ENCODE measurements at regions not wholly inside any gene's neighbourhood (a gene's known extent, or its start where the extent isn't known, plus 50 kb on each side); places are given as distances from the start of the nearest gene placed in this dataset.

DNA sequence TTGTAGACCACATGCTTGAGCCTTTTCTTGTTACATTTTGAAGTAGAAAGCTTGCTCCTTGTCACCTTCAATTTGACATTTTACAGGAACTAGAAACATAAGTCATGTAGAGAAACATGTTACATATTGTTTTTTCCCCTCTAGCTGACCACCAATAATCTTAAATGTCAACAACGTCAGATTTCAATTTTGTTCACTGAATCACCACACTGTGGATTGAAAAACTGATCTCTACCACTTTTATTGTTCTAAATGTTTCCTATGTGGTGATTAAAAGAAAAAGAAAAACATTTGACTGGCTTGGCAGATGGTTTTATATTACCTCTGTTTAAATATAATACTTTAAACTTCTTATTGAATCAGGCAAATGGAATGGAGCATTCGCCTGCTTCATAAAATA is 87.7 kb downstream of the DSEL start:
- no peak for DNase-seq (ENCODE audit: low spot score)
- H3K4me1 Mint-ChIP-seq (ENCODE audit: low read depth) = peaks cover 31% of the 10 kb centered on the region
- H3K27ac Mint-ChIP-seq (ENCODE audit: unreplicated experiment) = peak overlapping the region; percentile 89
- peaks cover 11% of the 10 kb centered on the region for H3K9me3 Mint-ChIP-seq (ENCODE audit: low read depth)
- TF ChIP-seq CTCF (IDR thresholded peaks at IDR 0.05) = no peak
- no peaks in the 10 kb centered on the region for H3K36me3 Mint-ChIP-seq (ENCODE audit: low read depth)
- H3K4me3 Mint-ChIP-seq (ENCODE audit: unreplicated experiment) = no peak overlapping the region
- no peaks in the 10 kb centered on the region for H3K27me3 Mint-ChIP-seq (ENCODE audit: low read depth)

- Mint-ChIP-seq H3K27me3 (ENCODE audit: low read depth) (no peaks in the 10 kb centered on the region), H3K36me3 (ENCODE audit: low read depth) (no peaks in the 10 kb centered on the region), H3K9me3 (ENCODE audit: low read depth) (peaks cover 11% of the 10 kb centered on the region), H3K4me3 (ENCODE audit: unreplicated experiment) (no peak overlapping the region), H3K27ac (ENCODE audit: unreplicated experiment) (peak overlapping the region; percentile 71), H3K4me1 (ENCODE audit: low read depth) (peaks cover 31% of the 10 kb centered on the region)
- TF ChIP-seq CTCF (IDR thresholded peaks at IDR 0.05) = no peak
- no peak for DNase-seq (ENCODE audit: low spot score)
These were observed 88.4 kb downstream of the DSEL start for GRCh38 chr18:67428158-67428557.

- DNase-seq (ENCODE audit: low spot score) = no peak
- no peak for TF ChIP-seq CTCF (IDR thresholded peaks at IDR 0.05)
- no peak overlapping the region for H3K4me3 Mint-ChIP-seq (ENCODE audit: unreplicated experiment)
- peaks cover 14% of the 10 kb centered on the region for H3K9me3 Mint-ChIP-seq (ENCODE audit: low read depth)
- H3K27me3 Mint-ChIP-seq (ENCODE audit: low read depth) = no peaks in the 10 kb centered on the region
- H3K4me1 Mint-ChIP-seq (ENCODE audit: low read depth) = peaks cover 25% of the 10 kb centered on the region
- no peaks in the 10 kb centered on the region for H3K36me3 Mint-ChIP-seq (ENCODE audit: low read depth)
- H3K27ac Mint-ChIP-seq (ENCODE audit: unreplicated experiment) = no peak overlapping the region
These were observed 90.0 kb downstream of the DSEL start for GRCh38 chr18:67426486-67426885.

DNA sequence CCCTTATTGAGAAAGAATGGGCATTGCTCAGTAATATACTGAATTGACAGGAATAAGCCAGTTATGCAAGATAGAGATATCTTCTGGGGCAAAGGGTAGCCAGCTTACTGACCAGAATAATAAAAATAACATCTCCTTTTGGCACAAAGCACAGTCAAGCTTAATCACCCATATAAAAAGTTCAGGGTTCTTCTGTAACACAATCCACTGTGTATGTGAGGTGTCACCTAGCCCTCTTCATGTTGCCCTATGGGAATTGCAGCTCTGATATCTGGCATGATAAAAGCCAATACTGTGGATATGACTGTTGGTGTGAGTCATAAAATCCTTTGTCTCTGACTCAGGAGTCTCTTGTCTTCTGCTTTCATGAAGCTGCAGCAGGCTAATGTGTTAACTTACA is 90.8 kb downstream of the DSEL start:
- no peaks in the 10 kb centered on the region for H3K36me3 Mint-ChIP-seq (ENCODE audit: low read depth)
- H3K4me1 Mint-ChIP-seq (ENCODE audit: low read depth) = peaks cover 29% of the 10 kb centered on the region
- no peak overlapping the region for H3K27ac Mint-ChIP-seq (ENCODE audit: unreplicated experiment)
- no peak overlapping the region for H3K4me3 Mint-ChIP-seq (ENCODE audit: unreplicated experiment)
- TF ChIP-seq CTCF (IDR thresholded peaks at IDR 0.05) = no peak
- no peaks in the 10 kb centered on the region for H3K27me3 Mint-ChIP-seq (ENCODE audit: low read depth)
- DNase-seq (ENCODE audit: low spot score) = no peak
- peaks cover 14% of the 10 kb centered on the region for H3K9me3 Mint-ChIP-seq (ENCODE audit: low read depth)

DNA sequence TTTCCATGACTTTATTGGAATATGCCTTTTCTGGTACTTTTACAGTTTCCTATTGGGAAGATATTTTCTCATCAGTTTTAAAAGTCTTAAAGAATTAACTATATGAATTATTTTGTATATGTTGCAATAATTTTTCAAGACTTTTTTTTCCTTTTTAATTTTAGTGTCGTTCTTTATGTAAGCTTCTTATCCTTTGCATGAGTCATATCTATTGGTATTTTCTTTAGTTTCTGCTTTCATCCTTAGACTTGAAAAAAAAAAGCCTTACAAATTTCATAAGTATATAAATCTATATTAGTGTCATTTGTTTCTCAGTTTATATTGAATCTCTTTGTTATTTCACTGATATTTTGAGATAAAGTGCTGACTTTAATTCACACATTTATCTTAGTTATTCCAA is 94.9 kb downstream of the DSEL start:
- H3K9me3 Mint-ChIP-seq (ENCODE audit: low read depth) = peaks cover 13% of the 10 kb centered on the region
- H3K36me3 Mint-ChIP-seq (ENCODE audit: low read depth) = no peaks in the 10 kb centered on the region
- no peak for DNase-seq (ENCODE audit: low spot score)
- peaks cover 21% of the 10 kb centered on the region for H3K4me1 Mint-ChIP-seq (ENCODE audit: low read depth)
- no peak overlapping the region for H3K4me3 Mint-ChIP-seq (ENCODE audit: unreplicated experiment)
- no peak for TF ChIP-seq CTCF (IDR thresholded peaks at IDR 0.05)
- H3K27ac Mint-ChIP-seq (ENCODE audit: unreplicated experiment) = no peak overlapping the region
- H3K27me3 Mint-ChIP-seq (ENCODE audit: low read depth) = no peaks in the 10 kb centered on the region

All from chondrocyte (in vitro differentiated cells).